Kidney (tissue), 13 donors: ENCODE measurements at regions not wholly inside any gene's neighbourhood (a gene's known extent, or its start where the extent isn't known, plus 50 kb on each side); places are given as distances from the start of the nearest gene placed in this dataset.
"Not testable (repeated sequence)": the region's sequence is repeated elsewhere in the genome, so short reads cannot be mapped to it uniquely, and the experiment has no call there.

Experiments
- DNase-seq, 5 donors: peaks; one replicate each; pipeline ENCODE4 v3.0.0-alpha.2; 2013 to 2020
- FAIRE-seq: peaks from 2 replicates; lab custom pipeline; 2012; peaks lifted over from hg19 to GRCh38; lab: Jason Lieb, UNC
- H3K27ac ChIP-seq, 2 donors: one replicate each; pipeline ENCODE4 v1.7.0; 2013; ENCODE audit warnings: low read depth in 2 of 2, low read length in 2 of 2, inconsistent platforms in 1 of 2
- H3K27me3 ChIP-seq: one replicate; pipeline ENCODE4 v1.7.1; 2013; ENCODE audit warnings: low read length, inconsistent platforms; ENCODE audit not compliant: control insufficient read depth, insufficient read depth
- H3K36me3 ChIP-seq, 3 donors: one replicate each; pipeline versions ENCODE4 v1.7.0 to v1.7.1; 2013; ENCODE audit warnings: low read length in 3 of 3, control low read depth in 1 of 3, inconsistent platforms in 1 of 3; ENCODE audit not compliant: insufficient read depth in 3 of 3, control insufficient read depth in 2 of 3
- H3K4me1 ChIP-seq, 3 donors: one replicate each; pipeline versions ENCODE4 v1.7.0 to v1.7.1; 2013; ENCODE audit warnings: low read length in 3 of 3, inconsistent platforms in 1 of 3, low read depth in 1 of 3; ENCODE audit not compliant: control insufficient read depth in 2 of 3, insufficient read depth in 2 of 3
- H3K4me3 ChIP-seq, 3 donors: one replicate each; pipeline versions ENCODE4 v1.7.0 to v1.8.1; 2013; ENCODE audit warnings: low read length in 3 of 3, control low read depth in 1 of 3, inconsistent platforms in 1 of 3
- H3K9ac ChIP-seq, 3 donors: one replicate each; pipeline versions ENCODE4 v1.7.0 to v1.7.1; 2013; ENCODE audit warnings: low read length in 3 of 3, control low read depth in 1 of 3, inconsistent platforms in 1 of 3
- H3K9me3 ChIP-seq, 3 donors: one replicate each; pipeline versions ENCODE4 v1.7.0 to v1.7.1; 2013; ENCODE audit warnings: low read length in 3 of 3, control low read depth in 1 of 3, inconsistent platforms in 1 of 3; ENCODE audit not compliant: control insufficient read depth in 2 of 3, insufficient read depth in 1 of 3
- intact Hi-C: fragments of 100-400 bp; cut with DNase I; formaldehyde crosslinking; loops from one replicate; pipeline ENCODE4 v1.11.1; 2022
- TF ChIP-seq, protein P1 (sequence below): IDR thresholded peaks from 3 replicates; pipeline ENCODE4 v1.5.1; 2012; ENCODE audit warnings: mild to moderate bottlenecking, moderate library complexity, borderline replicate concordance; ENCODE audit not compliant: insufficient read depth; ENCODE audit errors: extremely low read depth
- donor health status: control.
- donor health status: control.
- donor health status: control.
- donor health status: control.
- donor health status: control.
- donor health status: DM: yes; HTN: yes; CAD: no.
- donor health status: Normal renal cell carcinoma (clear cell type).

DNA sequence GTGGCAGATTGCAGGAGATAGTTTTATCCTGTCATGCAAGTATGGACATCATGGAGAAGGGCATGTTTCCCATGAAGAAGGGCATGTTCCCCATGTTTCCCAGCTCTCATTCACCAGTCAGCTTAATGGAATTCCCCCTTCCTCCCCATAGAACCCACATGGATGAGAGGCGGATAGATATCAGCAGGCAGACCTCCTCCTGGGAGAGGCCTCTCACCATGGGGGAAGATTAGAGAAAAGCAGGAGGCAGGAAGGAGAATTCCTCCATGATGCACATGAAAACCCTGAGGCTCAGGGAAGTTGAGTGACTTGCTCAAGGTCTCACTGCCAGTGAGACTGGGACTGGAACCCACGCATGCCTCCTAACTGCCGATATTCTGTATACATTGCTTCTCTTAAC lies 92.9 kb upstream of the FOXN3 start:
- TF ChIP-seq, protein P1, sequence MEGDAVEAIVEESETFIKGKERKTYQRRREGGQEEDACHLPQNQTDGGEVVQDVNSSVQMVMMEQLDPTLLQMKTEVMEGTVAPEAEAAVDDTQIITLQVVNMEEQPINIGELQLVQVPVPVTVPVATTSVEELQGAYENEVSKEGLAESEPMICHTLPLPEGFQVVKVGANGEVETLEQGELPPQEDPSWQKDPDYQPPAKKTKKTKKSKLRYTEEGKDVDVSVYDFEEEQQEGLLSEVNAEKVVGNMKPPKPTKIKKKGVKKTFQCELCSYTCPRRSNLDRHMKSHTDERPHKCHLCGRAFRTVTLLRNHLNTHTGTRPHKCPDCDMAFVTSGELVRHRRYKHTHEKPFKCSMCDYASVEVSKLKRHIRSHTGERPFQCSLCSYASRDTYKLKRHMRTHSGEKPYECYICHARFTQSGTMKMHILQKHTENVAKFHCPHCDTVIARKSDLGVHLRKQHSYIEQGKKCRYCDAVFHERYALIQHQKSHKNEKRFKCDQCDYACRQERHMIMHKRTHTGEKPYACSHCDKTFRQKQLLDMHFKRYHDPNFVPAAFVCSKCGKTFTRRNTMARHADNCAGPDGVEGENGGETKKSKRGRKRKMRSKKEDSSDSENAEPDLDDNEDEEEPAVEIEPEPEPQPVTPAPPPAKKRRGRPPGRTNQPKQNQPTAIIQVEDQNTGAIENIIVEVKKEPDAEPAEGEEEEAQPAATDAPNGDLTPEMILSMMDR = no peak
- H3K27ac ChIP-seq = no peak overlapping the region
- H3K9me3 ChIP-seq = no peaks in the 10 kb centered on the region
- H3K27me3 ChIP-seq = no peaks in the 10 kb centered on the region
- no peak overlapping the region for H3K9ac ChIP-seq
- H3K4me3 ChIP-seq = no peak overlapping the region
- FAIRE-seq = no peak
- intact Hi-C loops = no loop called here
- H3K4me1 ChIP-seq = no peaks in the 10 kb centered on the region
- no peak for DNase-seq
- no peaks in the 10 kb centered on the region for H3K36me3 ChIP-seq

DNA sequence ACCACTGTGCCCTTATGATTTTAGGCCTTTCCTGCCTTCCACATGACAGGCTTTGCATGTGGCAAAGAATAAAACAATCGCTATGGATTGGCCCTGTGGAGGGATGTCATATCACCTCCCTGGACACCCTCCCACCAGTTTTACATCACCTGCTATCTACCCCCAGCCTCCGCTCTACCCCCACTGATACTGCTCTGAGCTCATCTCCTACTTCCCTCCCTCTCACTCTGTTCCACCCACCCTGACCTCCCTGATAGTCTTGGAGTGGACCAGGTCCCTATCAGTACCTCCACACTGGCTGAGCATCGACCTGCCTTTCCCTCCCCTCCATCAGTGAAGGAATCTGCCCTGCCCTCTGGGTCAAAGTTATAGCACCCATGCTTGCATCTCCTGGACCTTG lies 91.8 kb upstream of the FOXN3 start:
- Histone ChIP-seq H3K36me3 (no peaks in the 10 kb centered on the region), H3K4me1 (no peaks in the 10 kb centered on the region), H3K27ac (no peak overlapping the region), H3K4me3 (no peak overlapping the region), H3K9me3 (no peaks in the 10 kb centered on the region), H3K9ac (no peak overlapping the region), H3K27me3 (no peaks in the 10 kb centered on the region)
- TF ChIP-seq, protein P1 = no peak
- intact Hi-C loops = no loop called here
- FAIRE-seq = no peak
- no peak for DNase-seq

DNA sequence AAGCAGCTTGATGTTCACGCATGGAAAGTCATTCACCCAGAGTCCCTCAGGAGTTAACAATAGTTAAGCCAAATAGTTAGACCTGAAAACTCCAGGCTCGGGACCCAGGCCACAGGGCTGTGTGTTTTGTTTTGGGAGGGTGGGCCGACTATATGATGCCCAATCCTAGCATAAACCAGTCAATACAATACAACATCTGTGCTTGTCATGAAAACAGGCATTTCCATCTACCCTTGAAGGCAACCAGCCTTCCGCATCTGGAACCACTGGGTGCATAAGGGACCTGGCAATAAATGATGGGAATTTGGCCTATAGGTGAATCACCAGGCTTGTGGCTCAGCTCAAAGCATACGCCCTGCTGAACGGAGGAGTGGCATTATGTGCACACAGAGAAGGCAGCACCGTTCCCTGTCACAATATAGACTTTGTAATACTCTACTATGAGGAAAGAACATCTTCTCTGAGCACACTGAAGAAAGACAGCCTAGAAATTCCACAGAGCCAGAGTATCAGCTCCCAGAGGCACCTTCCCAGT lies 91.0 kb upstream of the FOXN3 start:
- intact Hi-C loops = no loop called here
- TF ChIP-seq, protein P1 = no peak
- Histone ChIP-seq H3K4me3 (no peak overlapping the region), H3K4me1 (no peaks in the 10 kb centered on the region), H3K27ac (no peak overlapping the region), H3K27me3 (no peaks in the 10 kb centered on the region), H3K9me3 (no peaks in the 10 kb centered on the region), H3K9ac (no peak overlapping the region), H3K36me3 (no peaks in the 10 kb centered on the region)
- no peak for DNase-seq
- FAIRE-seq = no peak

DNA sequence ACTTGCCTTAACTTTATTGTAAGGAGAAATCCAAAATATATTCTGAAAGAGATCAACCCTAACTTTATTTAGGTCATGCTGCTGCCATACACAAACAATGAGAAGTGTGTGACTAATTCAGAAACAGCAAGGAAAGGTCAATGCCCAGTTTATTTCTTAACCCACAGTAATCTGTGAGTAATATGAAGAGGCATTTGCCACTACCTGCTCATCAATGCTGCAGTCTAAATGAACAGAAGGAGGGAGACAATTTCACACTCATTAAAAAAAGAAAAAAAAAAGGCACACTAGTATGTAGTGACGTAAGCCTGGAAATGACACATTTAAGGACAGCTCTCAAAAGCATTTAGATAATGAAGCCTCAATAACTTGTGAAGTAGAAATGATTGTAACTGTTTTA lies 90.5 kb upstream of the FOXN3 start:
- Histone ChIP-seq H3K9me3 (no peaks in the 10 kb centered on the region), H3K27me3 (no peaks in the 10 kb centered on the region), H3K4me3 (no peak overlapping the region), H3K27ac (no peak overlapping the region), H3K4me1 (no peaks in the 10 kb centered on the region), H3K9ac (no peak overlapping the region), H3K36me3 (no peaks in the 10 kb centered on the region)
- DNase-seq (no peak), FAIRE-seq (no peak)
- TF ChIP-seq, protein P1 = no peak
- intact Hi-C loops = no loop called here

DNA sequence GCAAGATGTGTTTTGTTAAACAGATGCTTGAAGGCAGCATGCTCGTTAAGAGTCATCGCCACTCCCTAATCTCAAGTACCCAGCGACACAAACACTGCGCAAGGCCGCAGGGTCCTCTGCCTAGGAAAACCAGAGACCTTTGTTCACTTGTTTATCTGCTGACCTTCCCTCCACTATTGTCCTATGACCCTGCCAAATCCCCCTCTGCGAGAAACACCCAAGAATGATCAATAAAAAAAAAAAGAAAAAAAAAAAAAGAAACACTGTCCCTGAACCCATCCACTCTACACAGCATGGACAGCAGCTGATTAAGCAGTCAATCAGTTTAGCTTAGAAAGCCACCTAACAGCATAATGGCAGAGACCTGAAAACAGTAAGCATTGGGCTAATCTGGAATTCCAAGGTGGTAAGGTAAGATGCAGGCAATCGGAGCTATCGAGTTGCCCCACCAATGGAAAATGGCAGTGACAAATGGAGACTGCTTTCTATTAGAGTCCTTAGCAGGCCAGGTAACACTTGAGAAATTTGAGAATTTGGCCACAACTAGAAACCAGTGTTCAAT lies 89.9 kb upstream of the FOXN3 start:
- H3K4me1 ChIP-seq, intact Hi-C loops, H3K4me3 ChIP-seq, H3K27me3 ChIP-seq, H3K27ac ChIP-seq, H3K36me3 ChIP-seq, H3K9ac ChIP-seq, FAIRE-seq, H3K9me3 ChIP-seq, DNase-seq: not testable (repeated sequence)
